Spleen (tissue), 3 donors: ENCODE measurements at regions not wholly inside any gene's neighbourhood (a gene's known extent, or its start where the extent isn't known, plus 50 kb on each side); places are given as distances from the start of the nearest gene placed in this dataset.

ENCODE experiments used
- POLR2A ChIP-seq, 3 donors: fragments of 450-650 bp; IDR thresholded peaks; one replicate each; pipeline ENCODE4 v1.5.1; 2017; ENCODE audit warnings: antibody characterized with exemption in 3 of 3, mild to moderate bottlenecking in 1 of 3
- POLR2AphosphoS5 ChIP-seq, 3 donors: sonication (generic); formaldehyde crosslinking; IDR thresholded peaks; one replicate each; pipeline ENCODE4 v1.5.1; 2017; ENCODE audit warnings: antibody characterized with exemption in 3 of 3

DNA sequence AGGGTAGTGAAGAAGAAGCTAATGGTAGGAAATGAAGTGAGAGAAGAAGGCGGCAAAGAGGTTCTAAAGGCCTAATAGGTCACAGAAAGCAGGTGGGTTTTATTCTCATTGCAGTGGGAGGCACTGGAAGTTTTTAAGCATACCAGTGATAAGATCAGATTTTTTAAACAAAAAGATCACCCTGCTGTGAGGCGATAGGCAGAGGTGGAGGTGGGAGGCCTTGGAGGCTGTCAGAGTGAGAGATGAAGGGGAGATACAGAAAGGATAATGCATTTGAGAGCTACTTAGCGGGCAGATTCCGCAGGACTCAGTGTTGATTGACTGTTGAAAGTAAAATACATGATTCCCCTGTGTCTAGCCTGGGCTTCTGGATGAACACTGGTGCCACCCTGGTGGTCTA lies 116.7 kb upstream of the FRY start:
- TF ChIP-seq POLR2A (IDR thresholded peaks at IDR 0.05) (no peak), POLR2AphosphoS5 (IDR thresholded peaks at IDR 0.05) (no peak)
